WTC11 (cell line): ENCODE measurements at regions not wholly inside any gene's neighbourhood (a gene's known extent, or its start where the extent isn't known, plus 50 kb on each side); places are given as distances from the start of the nearest gene placed in this dataset.

ENCODE experiments used
- ATAC-seq: fragments of 200-7000 bp; cut with Tn5 transposase; 2 replicates; pipeline ENCODE4 v1.10.0; 2021; ENCODE audit warnings: mild to moderate bottlenecking, moderate library complexity
- CTCF ChIA-PET: fragments of 300-600 bp; sonication (Branson Sonifier 250); formaldehyde crosslinking; loops from one replicate; lab custom pipeline; 2021; ENCODE audit warnings: antibody characterized with exemption; lab: Charles Lee
- POLR2A ChIA-PET: fragments of 350-600 bp; sonication (Branson Sonifier 250); formaldehyde crosslinking; loops from one replicate; lab custom pipeline; 2021; ENCODE audit warnings: antibody characterized with exemption; lab: Charles Lee
- DNase-seq: peaks from one replicate; pipeline ENCODE4 v3.0.0; 2021; ENCODE audit warnings: low spot score
- H3K27ac Mint-ChIP-seq: 2 replicates; pipeline ENCODE4 v1.8.0; 2021; ENCODE audit warnings: mixed read lengths
- H3K27me3 Mint-ChIP-seq: 2 replicates; pipeline ENCODE4 v1.8.0; 2021; ENCODE audit warnings: low read depth, mild to moderate bottlenecking, moderate library complexity, mixed read lengths
- H3K36me3 Mint-ChIP-seq: 2 replicates; pipeline ENCODE4 v1.8.0; 2021; ENCODE audit warnings: mixed read lengths
- H3K4me1 Mint-ChIP-seq: 2 replicates; pipeline ENCODE4 v1.8.0; 2022; ENCODE audit warnings: mixed read lengths
- H3K4me3 Mint-ChIP-seq: 2 replicates; pipeline ENCODE4 v1.8.0; 2021; ENCODE audit warnings: mild to moderate bottlenecking, moderate library complexity, mixed read lengths
- H3K9me3 Mint-ChIP-seq: 2 replicates; pipeline ENCODE4 v1.8.0; 2021; ENCODE audit warnings: mixed read lengths
- AR ChIP-seq: fragments of 250-450 bp; sonication (Bioruptor Pico); IDR thresholded peaks from 2 replicates; pipeline ENCODE4 v1.9.0; 2021; ENCODE audit warnings: mild to moderate bottlenecking
- CREM ChIP-seq: sonication (generic); formaldehyde crosslinking; IDR thresholded peaks from 2 replicates; pipeline ENCODE4 v1.8.1; 2022; ENCODE audit warnings: mild to moderate bottlenecking, missing genetic modification reagents, moderate library complexity
- E2F1 ChIP-seq: sonication (generic); formaldehyde crosslinking; IDR thresholded peaks from 2 replicates; pipeline ENCODE4 v1.8.0; 2022; ENCODE audit warnings: mild to moderate bottlenecking, missing genetic modification reagents
- EMX1 ChIP-seq: fragments of 250-450 bp; sonication (Bioruptor Pico); IDR thresholded peaks from 2 replicates; pipeline ENCODE4 v1.8.0; 2021; ENCODE audit warnings: mild to moderate bottlenecking
- FOXP1 ChIP-seq: sonication (generic); formaldehyde crosslinking; IDR thresholded peaks from 2 replicates; pipeline ENCODE4 v1.8.0; 2022; ENCODE audit warnings: missing genetic modification reagents, mild to moderate bottlenecking, moderate library complexity, borderline replicate concordance
- GABPB1 ChIP-seq: sonication (generic); formaldehyde crosslinking; IDR thresholded peaks from 2 replicates; pipeline ENCODE4 v1.8.1; 2023; ENCODE audit warnings: mild to moderate bottlenecking, missing genetic modification reagents
- HMGXB4 ChIP-seq: sonication (generic); formaldehyde crosslinking; IDR thresholded peaks from 2 replicates; pipeline ENCODE4 v1.8.1; 2023; ENCODE audit warnings: mild to moderate bottlenecking, moderate library complexity, missing genetic modification reagents
- JUN ChIP-seq: sonication (generic); formaldehyde crosslinking; IDR thresholded peaks from 2 replicates; pipeline ENCODE4 v1.8.0; 2023; ENCODE audit warnings: mild to moderate bottlenecking, missing genetic modification reagents
- SMAD4 ChIP-seq: sonication (generic); formaldehyde crosslinking; IDR thresholded peaks from 2 replicates; pipeline ENCODE4 v1.8.0; 2022; ENCODE audit warnings: mild to moderate bottlenecking, missing genetic modification reagents
- TCF7 ChIP-seq: sonication (generic); formaldehyde crosslinking; IDR thresholded peaks from 2 replicates; pipeline ENCODE4 v1.8.0; 2022; ENCODE audit warnings: mild to moderate bottlenecking, low read depth, missing genetic modification reagents, moderate library complexity
- TEAD1 ChIP-seq: sonication (generic); formaldehyde crosslinking; IDR thresholded peaks from 2 replicates; pipeline ENCODE4 v1.8.0; 2022; ENCODE audit warnings: mild to moderate bottlenecking, missing genetic modification reagents
- TP53 ChIP-seq: sonication (generic); formaldehyde crosslinking; IDR thresholded peaks from 2 replicates; pipeline ENCODE4 v1.8.1; 2023; ENCODE audit warnings: mild to moderate bottlenecking, missing genetic modification reagents
- USF1 ChIP-seq: sonication (generic); formaldehyde crosslinking; IDR thresholded peaks from 2 replicates; pipeline ENCODE4 v1.8.0; 2022; ENCODE audit warnings: mild to moderate bottlenecking, missing genetic modification reagents
- ZBTB21 ChIP-seq: sonication (generic); formaldehyde crosslinking; IDR thresholded peaks from 2 replicates; pipeline ENCODE4 v1.8.1; 2023; ENCODE audit warnings: mild to moderate bottlenecking, missing genetic modification reagents, borderline replicate concordance
- ZNF425 ChIP-seq: fragments of 250-450 bp; sonication (Bioruptor Pico); conservative IDR thresholded peaks from 2 replicates; pipeline ENCODE4 v1.9.0; 2021; ENCODE audit warnings: mild to moderate bottlenecking
- ZNF512 ChIP-seq: sonication (generic); formaldehyde crosslinking; IDR thresholded peaks from 2 replicates; pipeline ENCODE4 v1.8.1; 2022; ENCODE audit warnings: missing genetic modification reagents, borderline replicate concordance

GRCh38 chr22:48578138-48579042 is 1249.3 kb downstream of the BRD1 start:
- Mint-ChIP-seq H3K4me1 (peaks cover 14% of the 10 kb centered on the region), H3K4me3 (peak overlapping the region; percentile 36; the same call in 1 of the 2 replicates), H3K27ac (peak overlapping the region; percentile 78), H3K27me3 (peaks cover 6% of the 10 kb centered on the region; the same call in 1 of the 2 replicates), H3K9me3 (no peaks in the 10 kb centered on the region), H3K36me3 (no peaks in the 10 kb centered on the region)
- DNase-seq = no peak
- CTCF ChIA-PET = interaction anchor here (1.0 to 2.0 kb wide), 2 partner anchors 10 to 83 kb away, joined by 3 to 5 read pairs; no protein-coding TSS in a partner anchor
- no peak for ATAC-seq
- POLR2A ChIA-PET = no interaction called here
- TF ChIP-seq E2F1 (CRISPR knock-in tag) (no peak), EMX1 (CRISPR knock-in tag) (no peak), AR (CRISPR knock-in tag) (no peak), HMGXB4 (CRISPR knock-in tag) (no peak), TP53 (CRISPR knock-in tag) (no peak), TEAD1 (CRISPR knock-in tag) (no peak), TCF7 (no peak), ZNF512 (CRISPR knock-in tag) (no peak), CREM (CRISPR knock-in tag) (no peak)

- Mint-ChIP-seq H3K36me3 (no peaks in the 10 kb centered on the region), H3K4me1 (peaks cover 14% of the 10 kb centered on the region), H3K27ac (no peak overlapping the region), H3K27me3 (peaks cover 8% of the 10 kb centered on the region; the same call in 1 of the 2 replicates), H3K4me3 (0 out of 2 replicates have a peak overlapping the region, but pooled peaks have one; percentile 6), H3K9me3 (no peaks in the 10 kb centered on the region)
- POLR2A ChIA-PET = no interaction called here
- no peak for ATAC-seq
- CTCF ChIA-PET = interaction anchor here (1.0 to 2.1 kb wide), 4 partner anchors 10 to 728 kb away, joined by 3 to 8 read pairs (median 5); no protein-coding TSS in a partner anchor
- DNase-seq = no peak
- TF ChIP-seq HMGXB4 (CRISPR knock-in tag) (no peak), FOXP1 (CRISPR knock-in tag) (no peak), USF1 (CRISPR knock-in tag) (no peak), JUN (CRISPR knock-in tag) (no peak), SMAD4 (CRISPR knock-in tag) (no peak), GABPB1 (CRISPR knock-in tag) (no peak), ZNF425 (no peak), ZBTB21 (CRISPR knock-in tag) (no peak)
These were observed 1250.0 kb downstream of the BRD1 start for GRCh38 chr22:48577691-48578090.
